ENCODE measurements at regions not wholly inside any gene's neighbourhood (a gene's known extent, or its start where the extent isn't known, plus 50 kb on each side); places are given as distances from the start of the nearest gene placed in this dataset.
"Not testable (repeated sequence)": the region's sequence is repeated elsewhere in the genome, so short reads cannot be mapped to it uniquely, and the experiment has no call there.

DNA sequence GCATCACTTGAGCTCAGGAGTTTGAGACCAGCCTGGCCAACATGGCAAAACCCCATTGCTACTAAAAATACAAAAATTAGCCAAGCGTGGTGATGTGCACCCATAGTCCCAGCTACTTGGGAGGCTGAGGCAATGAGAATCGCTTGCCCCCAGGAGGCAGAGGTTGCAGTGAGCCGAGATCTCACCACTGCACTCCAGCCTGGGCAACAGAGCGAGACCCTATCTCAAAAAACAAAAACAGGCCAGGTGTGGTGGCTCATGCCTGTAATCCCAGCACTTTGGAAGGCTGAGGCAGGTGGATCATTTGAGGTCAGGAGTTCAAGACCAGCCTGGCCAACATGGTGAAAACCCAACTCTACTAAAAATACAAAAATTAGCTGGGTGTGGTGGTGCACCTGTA is 89.6 kb upstream of the EPCAM start:
- TF ChIP-seq, protein P1, sequence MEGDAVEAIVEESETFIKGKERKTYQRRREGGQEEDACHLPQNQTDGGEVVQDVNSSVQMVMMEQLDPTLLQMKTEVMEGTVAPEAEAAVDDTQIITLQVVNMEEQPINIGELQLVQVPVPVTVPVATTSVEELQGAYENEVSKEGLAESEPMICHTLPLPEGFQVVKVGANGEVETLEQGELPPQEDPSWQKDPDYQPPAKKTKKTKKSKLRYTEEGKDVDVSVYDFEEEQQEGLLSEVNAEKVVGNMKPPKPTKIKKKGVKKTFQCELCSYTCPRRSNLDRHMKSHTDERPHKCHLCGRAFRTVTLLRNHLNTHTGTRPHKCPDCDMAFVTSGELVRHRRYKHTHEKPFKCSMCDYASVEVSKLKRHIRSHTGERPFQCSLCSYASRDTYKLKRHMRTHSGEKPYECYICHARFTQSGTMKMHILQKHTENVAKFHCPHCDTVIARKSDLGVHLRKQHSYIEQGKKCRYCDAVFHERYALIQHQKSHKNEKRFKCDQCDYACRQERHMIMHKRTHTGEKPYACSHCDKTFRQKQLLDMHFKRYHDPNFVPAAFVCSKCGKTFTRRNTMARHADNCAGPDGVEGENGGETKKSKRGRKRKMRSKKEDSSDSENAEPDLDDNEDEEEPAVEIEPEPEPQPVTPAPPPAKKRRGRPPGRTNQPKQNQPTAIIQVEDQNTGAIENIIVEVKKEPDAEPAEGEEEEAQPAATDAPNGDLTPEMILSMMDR (IDR thresholded peaks at IDR 0.05) = not testable (repeated sequence)
- not testable (repeated sequence) for TF ChIP-seq EP300, POLR2AphosphoS5, POLR2A (IDR thresholded peaks at IDR 0.05)

All from stomach (tissue), 4 donors.